ENCODE measurements at regions not wholly inside any gene's neighbourhood (a gene's known extent, or its start where the extent isn't known, plus 50 kb on each side); places are given as distances from the start of the nearest gene placed in this dataset.

DNA sequence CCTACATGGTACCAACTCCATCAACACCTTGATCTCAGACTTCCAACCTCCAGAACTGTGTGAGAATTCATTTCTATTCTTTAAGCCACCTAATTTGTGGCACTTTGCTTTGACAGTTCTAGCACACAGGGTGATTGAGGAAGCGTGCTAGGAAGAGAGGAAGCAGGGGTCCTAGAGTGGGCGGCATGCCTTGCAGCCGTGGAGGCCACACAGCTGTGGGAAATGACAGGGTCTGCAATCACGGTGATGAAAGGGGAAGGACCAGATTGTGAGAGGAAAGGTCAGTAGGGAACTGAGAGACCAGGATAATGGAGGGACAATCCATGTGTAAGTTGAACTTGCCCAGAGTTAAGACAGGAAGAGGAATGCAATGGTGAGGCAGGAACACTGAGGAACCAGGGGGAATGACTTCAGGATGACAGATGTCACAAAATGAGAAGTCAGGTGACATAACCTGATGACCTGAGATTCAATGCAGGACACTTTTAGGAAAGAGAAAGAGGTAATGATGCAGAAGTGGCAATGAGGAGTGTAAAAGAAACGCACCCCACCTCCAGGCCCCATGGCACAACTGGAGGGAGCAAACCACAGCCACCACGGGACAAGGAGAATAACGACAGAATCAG lies 87.3 kb upstream of the PIK3CG start:
- Histone ChIP-seq H3K27me3 (ENCODE audit: insufficient read depth, poor library complexity, severe bottlenecking) (no peaks in the 10 kb centered on the region), H3K4me3 (ENCODE audit: severe bottlenecking) (no peak overlapping the region), H3K36me3 (ENCODE audit: low read depth) (no peaks in the 10 kb centered on the region), H3K4me1 (ENCODE audit: insufficient read depth, poor library complexity, severe bottlenecking) (peaks cover 19% of the 10 kb centered on the region), H3K9me3 (ENCODE audit: severe bottlenecking) (no peaks in the 10 kb centered on the region), H3K27ac (ENCODE audit: poor library complexity, severe bottlenecking) (no peak overlapping the region)
- DNase-seq (ENCODE audit: low spot score), result no peak
- no peak for ATAC-seq (ENCODE audit: low read depth)
- TF ChIP-seq, protein P1, sequence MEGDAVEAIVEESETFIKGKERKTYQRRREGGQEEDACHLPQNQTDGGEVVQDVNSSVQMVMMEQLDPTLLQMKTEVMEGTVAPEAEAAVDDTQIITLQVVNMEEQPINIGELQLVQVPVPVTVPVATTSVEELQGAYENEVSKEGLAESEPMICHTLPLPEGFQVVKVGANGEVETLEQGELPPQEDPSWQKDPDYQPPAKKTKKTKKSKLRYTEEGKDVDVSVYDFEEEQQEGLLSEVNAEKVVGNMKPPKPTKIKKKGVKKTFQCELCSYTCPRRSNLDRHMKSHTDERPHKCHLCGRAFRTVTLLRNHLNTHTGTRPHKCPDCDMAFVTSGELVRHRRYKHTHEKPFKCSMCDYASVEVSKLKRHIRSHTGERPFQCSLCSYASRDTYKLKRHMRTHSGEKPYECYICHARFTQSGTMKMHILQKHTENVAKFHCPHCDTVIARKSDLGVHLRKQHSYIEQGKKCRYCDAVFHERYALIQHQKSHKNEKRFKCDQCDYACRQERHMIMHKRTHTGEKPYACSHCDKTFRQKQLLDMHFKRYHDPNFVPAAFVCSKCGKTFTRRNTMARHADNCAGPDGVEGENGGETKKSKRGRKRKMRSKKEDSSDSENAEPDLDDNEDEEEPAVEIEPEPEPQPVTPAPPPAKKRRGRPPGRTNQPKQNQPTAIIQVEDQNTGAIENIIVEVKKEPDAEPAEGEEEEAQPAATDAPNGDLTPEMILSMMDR (IDR thresholded peaks at IDR 0.05; ENCODE audit: poor library complexity, severe bottlenecking), result no peak

DNA sequence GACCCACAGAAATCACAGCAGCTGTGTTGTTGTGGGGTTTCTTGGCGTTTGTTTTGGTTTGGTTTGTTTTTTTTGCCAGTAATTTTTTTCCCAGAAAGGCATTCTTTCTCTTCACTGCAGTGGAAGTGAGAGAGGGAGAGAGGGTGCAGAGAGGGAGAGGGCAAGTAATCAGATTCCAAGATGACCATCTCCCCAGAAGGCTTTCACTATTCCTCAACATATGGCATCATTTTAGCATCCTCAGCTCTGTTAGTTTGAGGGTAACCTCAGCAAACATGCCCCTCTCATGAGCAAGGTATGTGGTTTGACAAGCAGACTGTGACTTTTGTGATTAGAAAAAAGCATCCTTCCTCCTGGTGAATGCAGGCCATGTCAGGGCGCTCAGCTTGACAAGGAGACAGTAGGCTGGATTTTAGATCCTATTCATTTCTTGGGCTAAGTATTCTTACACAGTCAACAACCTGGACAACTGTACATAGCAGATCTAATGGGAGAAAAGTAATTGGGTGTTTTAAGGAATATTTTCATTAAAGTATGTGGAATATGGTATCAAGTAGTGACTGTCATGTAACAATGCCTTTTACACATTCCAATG lies 86.3 kb upstream of the PIK3CG start:
- peaks cover 14% of the 10 kb centered on the region for H3K4me1 ChIP-seq (ENCODE audit: insufficient read depth, poor library complexity, severe bottlenecking)
- TF ChIP-seq, protein P1 (IDR thresholded peaks at IDR 0.05; ENCODE audit: poor library complexity, severe bottlenecking), result no peak

DNA sequence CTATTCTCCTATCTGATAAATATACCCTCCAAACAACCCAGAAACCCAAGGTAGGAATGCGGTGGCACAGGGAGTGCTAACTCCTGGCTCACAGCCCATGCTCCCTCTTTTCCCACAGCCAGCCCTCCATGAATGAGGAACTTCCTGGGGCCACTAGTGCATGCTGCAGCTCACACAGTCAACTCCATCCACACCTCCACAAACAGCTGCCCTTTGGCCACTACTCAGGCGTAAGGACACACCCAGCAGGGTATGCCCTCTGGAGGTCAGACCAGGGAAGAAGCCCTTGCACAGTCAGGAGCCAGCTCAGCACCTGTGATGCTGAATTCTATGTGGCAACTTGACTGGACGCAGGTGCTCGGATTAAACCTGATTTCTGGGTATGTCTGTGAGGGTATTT lies 85.2 kb upstream of the PIK3CG start:
- no peaks in the 10 kb centered on the region for H3K9me3 ChIP-seq (ENCODE audit: severe bottlenecking)
- DNase-seq (ENCODE audit: low spot score) (no peak), ATAC-seq (ENCODE audit: low read depth) (0 out of 3 replicates have a peak, but pooled peaks have one; percentile 30)
- H3K4me1 ChIP-seq (ENCODE audit: insufficient read depth, poor library complexity, severe bottlenecking), result peaks cover 14% of the 10 kb centered on the region
- TF ChIP-seq, protein P1 (IDR thresholded peaks at IDR 0.05; ENCODE audit: poor library complexity, severe bottlenecking), result no peak
- no peaks in the 10 kb centered on the region for H3K27me3 ChIP-seq (ENCODE audit: insufficient read depth, poor library complexity, severe bottlenecking)
- no peaks in the 10 kb centered on the region for H3K36me3 ChIP-seq (ENCODE audit: low read depth)
- no peak overlapping the region for H3K4me3 ChIP-seq (ENCODE audit: severe bottlenecking)
- no peak overlapping the region for H3K27ac ChIP-seq (ENCODE audit: poor library complexity, severe bottlenecking)

More for the DNA sequence above, 86.3 kb upstream of the PIK3CG start:
- DNase-seq (ENCODE audit: low spot score) (no peak), ATAC-seq (ENCODE audit: low read depth) (no peak)
- no peaks in the 10 kb centered on the region for H3K36me3 ChIP-seq (ENCODE audit: low read depth)
- H3K27me3 ChIP-seq (ENCODE audit: insufficient read depth, poor library complexity, severe bottlenecking), result no peaks in the 10 kb centered on the region
- H3K27ac ChIP-seq (ENCODE audit: poor library complexity, severe bottlenecking), result no peak overlapping the region
- H3K4me3 ChIP-seq (ENCODE audit: severe bottlenecking), result no peak overlapping the region
- H3K9me3 ChIP-seq (ENCODE audit: severe bottlenecking), result no peaks in the 10 kb centered on the region

DNA sequence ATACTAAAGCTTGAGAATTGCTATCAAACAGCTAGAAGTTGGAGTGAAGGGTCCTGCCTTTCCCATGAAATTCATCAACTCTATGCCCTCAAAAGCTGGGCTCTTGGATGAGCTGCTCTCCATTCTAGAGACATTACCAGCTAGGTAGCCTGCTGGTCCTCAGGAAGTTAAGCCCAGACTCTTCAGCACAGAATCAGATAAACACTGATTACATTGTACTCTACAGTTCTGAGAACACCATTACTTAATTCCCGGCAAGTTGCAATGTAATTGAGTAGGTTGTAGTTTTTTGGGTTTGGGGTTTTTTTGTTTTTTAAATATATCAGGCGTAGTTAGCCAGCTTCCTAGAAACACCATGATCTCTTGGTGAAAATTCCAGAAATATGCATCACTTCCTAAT lies 84.1 kb upstream of the PIK3CG start:
- no peak overlapping the region for H3K27ac ChIP-seq (ENCODE audit: poor library complexity, severe bottlenecking)
- DNase-seq (ENCODE audit: low spot score), result no peak
- H3K4me1 ChIP-seq (ENCODE audit: insufficient read depth, poor library complexity, severe bottlenecking), result peaks cover 2% of the 10 kb centered on the region
- no peaks in the 10 kb centered on the region for H3K9me3 ChIP-seq (ENCODE audit: severe bottlenecking)
- no peak for ATAC-seq (ENCODE audit: low read depth)
- TF ChIP-seq, protein P1 (IDR thresholded peaks at IDR 0.05; ENCODE audit: poor library complexity, severe bottlenecking), result no peak
- H3K4me3 ChIP-seq (ENCODE audit: severe bottlenecking), result no peak overlapping the region
- no peaks in the 10 kb centered on the region for H3K27me3 ChIP-seq (ENCODE audit: insufficient read depth, poor library complexity, severe bottlenecking)
- no peaks in the 10 kb centered on the region for H3K36me3 ChIP-seq (ENCODE audit: low read depth)

All from RWPE2 (cell line).